ENCODE measurements at regions not wholly inside any gene's neighbourhood (a gene's known extent, or its start where the extent isn't known, plus 50 kb on each side); places are given as distances from the start of the nearest gene placed in this dataset.

DNA sequence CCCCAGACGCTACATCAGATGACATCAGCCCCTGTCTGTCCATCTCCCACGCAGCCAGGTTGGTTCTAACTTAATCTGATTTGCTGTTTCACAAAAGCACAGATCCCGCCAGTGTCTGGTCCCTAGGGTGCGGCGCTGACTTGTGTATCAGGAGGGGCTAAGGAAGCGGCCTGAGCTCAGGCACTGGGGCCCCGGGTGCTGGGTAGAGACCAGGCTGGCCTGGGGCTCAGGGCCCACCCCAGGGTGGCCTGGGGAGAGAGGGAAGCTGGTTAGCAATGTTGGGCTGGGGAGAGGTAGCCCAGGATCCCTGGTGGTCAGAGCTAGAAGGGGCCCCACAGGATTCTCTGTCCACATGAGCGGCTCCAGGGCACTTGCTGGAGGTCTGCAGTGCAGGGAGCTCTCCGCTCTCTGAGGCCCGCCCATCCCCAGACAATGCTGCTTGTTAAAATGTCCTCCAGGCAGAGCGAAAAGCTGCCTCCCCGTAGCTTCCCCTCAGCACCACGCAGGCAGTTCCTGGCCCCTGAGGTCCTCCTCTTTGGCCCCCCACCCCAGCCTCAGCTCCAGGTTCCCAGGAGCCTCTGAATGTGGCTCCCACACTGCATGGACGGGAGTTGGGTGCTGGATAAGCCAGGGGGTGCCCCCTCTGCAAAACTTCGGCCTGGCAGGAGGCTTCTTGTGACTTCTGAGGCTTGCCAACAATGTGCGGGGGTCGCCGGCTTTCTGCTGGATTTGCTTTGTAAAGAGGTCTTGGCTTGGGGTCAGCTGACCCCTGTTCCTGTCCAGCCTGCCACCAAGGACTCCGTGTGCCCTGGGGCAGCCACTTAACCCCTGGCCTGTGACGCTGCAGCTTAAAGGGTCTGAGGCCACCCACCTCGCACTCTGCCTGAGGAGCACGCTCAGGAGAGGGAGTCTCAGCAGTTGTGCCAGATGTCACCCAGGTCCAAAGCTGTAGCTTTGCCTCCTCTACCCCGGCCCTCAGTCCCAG, 112.9 kb downstream of the CPZ start:
- TF ChIP-seq, protein P1, sequence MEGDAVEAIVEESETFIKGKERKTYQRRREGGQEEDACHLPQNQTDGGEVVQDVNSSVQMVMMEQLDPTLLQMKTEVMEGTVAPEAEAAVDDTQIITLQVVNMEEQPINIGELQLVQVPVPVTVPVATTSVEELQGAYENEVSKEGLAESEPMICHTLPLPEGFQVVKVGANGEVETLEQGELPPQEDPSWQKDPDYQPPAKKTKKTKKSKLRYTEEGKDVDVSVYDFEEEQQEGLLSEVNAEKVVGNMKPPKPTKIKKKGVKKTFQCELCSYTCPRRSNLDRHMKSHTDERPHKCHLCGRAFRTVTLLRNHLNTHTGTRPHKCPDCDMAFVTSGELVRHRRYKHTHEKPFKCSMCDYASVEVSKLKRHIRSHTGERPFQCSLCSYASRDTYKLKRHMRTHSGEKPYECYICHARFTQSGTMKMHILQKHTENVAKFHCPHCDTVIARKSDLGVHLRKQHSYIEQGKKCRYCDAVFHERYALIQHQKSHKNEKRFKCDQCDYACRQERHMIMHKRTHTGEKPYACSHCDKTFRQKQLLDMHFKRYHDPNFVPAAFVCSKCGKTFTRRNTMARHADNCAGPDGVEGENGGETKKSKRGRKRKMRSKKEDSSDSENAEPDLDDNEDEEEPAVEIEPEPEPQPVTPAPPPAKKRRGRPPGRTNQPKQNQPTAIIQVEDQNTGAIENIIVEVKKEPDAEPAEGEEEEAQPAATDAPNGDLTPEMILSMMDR (IDR thresholded peaks at IDR 0.05), result no peak
- TF ChIP-seq POLR2A (IDR thresholded peaks at IDR 0.05), result no peak

Measured in right lobe of liver (tissue), 4 donors.